ENCODE measurements at regions not wholly inside any gene's neighbourhood (a gene's known extent, or its start where the extent isn't known, plus 50 kb on each side); places are given as distances from the start of the nearest gene placed in this dataset.

DNA sequence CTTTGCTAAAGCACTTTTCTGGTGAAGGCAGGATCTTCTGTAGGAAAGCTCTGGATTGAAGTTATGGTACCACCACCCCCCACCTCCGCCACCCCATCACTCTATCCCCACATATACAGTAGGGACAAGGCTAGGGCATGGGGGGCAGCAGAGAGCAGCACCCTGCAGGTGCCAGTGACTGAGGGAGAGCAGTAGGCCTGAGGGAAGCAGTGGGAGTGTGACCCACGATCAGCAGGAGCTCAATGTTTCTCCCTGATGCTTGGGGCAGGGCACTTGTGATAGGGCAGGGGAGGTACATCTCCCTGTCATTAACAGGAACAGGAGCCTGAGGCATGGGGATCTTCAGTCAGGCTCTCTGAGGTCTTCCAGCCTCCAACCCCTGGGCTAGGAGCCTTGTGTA is 121.6 kb downstream of the ZFP36L2 start:
- DNase-seq, result no peak

DNA sequence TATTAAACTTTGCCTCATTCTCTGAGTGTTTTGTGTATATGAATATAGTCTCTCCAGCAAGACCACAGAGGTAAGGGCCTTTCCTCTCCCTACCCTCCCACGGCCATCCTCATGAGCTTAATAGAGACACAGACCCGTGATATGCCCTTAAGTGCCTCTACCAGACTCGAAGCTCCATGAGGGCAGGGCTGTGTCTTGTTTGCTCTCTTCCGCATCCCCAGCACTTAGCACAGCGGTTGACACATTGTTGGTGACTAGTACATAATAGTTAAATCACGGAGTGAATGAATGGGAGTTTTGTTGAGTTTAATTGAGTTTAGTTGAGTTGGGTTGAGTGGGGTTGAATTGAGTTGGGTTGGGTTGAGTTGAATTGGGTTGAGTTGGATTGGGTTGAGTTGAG is 122.3 kb downstream of the ZFP36L2 start:
- DNase-seq, result no peak

DNA sequence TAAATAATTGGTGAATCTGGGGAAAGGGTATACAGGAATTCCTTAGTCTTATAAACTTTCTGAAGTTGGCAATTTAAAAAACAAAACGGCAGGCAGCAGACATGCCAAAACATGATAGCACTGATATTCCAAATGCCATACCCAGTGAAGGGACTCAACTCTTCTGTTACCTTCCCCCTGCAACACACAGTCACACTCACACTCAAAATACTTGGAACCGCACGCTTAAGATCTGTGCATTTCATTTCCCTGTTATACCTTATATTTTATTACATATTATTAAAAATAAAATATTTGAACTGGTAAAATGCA is 123.4 kb downstream of the ZFP36L2 start:
- DNase-seq, result no peak

DNA sequence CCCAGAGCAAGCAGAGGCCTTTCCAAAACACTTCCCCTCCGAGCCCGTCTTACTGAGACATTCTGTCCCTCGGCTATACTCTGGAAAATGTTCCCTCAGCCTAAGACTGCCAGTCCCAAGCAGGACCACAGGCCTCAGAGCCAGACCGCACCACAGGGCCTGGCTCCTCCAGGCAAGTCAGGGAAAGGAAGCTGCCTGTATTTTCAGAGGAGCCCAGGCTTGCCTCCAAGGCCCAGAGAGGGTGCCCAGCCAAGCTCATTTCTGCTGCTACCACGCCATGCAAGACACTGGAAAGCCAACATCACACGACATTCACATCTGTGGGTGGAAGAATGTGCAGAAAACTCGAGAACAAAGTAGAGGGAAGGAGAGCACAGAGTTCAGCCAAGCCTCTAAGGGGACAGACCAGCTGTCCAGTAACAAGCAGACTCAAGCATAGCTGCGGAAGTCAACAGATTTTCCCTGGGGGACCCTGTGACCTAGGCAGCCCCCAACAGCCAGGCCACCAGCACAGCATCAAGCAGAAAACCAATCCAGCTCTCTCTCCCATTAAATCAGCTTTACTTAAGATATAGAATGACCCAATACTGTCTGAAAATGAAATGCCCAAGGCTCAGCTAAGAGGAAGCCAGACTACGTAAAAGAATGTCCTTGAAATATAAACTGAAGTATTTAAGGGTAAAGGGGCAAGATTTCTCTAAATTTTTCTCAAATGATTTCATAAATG is 123.9 kb downstream of the ZFP36L2 start:
- no peak for DNase-seq

DNA sequence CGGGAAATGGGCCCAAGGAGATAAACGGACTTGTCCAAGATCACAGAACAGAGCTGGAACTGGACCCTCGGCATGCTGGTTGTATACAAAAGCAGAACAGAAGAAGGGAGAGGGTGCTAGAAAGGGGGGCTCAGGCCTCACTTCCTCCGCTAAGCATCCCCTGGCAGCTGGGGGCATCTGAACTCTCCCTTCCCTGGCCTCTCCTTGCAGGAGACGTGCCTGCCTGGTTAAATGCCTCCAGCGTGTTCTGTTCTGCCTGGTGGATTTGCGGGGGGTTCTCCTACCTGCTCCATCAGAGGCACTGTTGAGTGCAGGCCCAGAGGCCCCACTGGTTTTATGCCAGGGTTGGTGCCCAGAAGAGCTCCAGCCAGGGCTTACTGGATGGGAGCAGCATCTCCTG is 124.7 kb downstream of the ZFP36L2 start:
- DNase-seq, result no peak

DNA sequence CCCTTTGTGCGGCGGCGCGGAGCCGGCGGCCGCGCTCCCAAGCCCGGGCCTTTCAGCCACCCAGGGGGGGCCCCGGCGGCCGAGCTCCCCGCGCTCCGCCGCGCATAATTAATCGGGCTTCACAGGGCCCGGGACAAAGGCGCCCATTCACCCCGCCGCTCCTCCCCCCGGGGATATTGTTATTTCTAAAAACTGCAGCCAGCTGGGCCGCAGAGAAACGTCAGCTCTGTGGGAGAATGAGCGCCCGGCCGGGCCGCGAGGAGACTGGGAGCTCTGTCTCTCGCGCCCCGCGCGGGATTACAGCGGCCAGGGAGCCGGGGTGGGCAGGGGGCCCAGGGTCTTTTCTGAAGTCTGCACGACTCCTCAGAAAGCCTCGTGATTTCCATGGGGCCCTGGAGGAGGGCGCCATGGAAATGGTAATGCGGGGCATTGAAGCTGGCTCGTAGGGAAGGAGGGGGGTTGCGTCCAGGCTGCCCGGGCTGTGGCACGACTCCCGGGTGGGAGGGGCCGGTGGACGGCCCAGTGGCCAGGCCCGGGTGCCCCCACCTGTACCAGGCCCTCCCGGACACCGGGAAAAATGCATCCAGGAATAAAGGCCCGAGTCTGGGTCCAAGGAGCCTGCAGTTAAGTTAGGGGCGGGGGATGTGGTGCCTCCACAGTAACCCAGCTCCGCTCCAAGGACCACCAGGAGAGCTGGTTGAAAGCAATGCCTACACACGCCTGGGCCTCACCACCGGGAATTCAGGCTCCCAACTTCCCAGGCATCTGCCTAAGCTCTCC is 125.3 kb downstream of the ZFP36L2 start:
- DNase-seq, result no peak

DNA sequence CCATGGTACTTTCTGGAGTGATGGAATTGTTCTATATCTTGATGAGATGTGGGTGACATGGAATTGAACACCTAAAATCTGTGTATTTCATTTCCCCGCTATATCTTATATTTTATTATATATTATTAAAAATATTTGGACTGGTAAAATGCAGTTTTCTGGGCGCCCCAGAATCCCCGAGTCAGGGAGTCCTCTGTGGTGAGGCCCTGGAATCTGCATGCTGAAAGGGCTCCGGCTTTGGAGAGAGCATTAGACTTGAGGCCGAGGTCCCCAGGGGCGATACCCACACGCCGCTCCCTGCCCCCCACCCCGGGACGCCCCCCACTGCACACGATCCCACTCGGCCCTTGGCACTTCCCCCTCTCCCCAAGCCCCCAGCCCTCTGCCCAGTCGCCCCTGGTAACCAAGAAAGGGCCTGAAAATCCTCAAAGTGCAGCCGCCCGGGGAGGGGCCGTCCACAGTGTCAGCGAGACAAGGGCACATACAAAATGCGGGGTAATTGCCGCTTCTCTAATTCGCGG is 126.0 kb downstream of the ZFP36L2 start:
- no peak for DNase-seq

DNA sequence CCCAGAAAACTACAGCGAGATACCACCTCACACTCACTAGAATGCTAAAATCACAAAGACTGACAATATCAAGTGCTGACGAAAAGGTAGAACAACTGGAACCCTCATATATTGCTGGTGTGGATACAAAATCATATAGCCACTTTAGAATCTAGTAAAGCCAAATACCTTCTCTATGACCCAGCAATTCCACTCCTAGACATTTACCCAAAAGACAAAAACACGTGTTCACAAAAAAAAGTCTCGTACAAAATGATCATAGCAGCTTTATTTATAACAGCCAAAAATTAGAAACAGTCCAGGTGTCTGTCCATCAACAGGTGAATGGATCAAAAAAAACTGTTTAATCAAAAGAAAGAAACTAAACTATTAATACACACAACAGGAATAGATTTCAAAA is 126.6 kb downstream of the ZFP36L2 start:
- DNase-seq, result no peak

DNA sequence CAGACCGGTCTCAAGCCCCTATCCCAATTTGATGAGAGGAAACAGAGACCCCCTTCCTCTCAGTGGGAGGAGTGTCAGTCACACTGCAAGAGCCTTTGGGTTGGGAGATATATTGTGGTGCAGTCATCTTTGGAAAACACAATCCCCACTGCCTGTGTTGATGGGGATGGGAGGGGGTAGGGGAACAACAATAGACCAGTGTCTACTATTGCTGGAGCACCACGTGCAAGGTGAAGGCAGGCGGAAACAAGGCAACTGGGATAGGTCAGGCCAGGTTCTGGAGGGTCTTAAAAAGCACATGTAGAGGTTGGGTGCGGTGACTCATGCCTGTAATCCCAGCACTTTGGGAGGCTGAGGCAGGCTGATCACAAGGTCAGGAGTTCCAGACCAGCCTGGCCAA is 127.9 kb downstream of the ZFP36L2 start:
- no peak for DNase-seq

DNA sequence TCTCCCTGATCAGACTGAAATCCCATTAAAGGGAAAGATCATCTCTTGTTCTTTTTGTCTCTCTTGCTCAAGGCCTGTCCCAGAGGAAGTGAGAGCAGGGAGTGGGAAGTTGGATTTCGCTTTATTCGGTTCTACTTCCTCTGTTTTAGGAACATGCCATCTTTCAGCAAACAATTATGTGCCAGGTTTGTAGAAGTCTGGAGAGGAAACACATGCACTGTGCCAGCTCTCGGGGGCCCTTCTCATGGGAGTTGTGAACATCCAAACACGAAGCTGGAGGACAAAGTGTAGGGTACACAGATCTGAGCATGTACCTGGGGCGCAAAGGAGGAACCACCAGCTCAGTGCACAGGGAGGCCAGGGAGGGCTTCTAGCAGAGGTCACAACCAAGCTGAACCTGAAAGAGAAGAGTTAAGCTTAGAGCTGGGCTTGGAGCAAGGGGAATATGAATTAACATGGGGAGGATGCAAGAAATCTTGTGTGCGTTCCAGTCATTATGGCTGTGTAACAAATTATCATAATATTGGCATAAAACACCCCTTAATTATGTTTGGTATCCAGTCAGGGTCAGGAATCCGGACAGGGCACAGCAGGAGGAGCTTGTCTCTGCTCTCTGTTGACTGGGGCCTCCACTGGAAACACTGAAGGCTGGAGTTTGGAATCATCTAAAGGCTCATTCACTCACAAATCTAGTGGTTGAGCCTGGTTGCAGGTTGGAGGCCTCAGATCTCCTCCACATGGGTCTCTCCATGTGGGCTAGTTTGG is 128.6 kb downstream of the ZFP36L2 start:
- no peak for DNase-seq

DNA sequence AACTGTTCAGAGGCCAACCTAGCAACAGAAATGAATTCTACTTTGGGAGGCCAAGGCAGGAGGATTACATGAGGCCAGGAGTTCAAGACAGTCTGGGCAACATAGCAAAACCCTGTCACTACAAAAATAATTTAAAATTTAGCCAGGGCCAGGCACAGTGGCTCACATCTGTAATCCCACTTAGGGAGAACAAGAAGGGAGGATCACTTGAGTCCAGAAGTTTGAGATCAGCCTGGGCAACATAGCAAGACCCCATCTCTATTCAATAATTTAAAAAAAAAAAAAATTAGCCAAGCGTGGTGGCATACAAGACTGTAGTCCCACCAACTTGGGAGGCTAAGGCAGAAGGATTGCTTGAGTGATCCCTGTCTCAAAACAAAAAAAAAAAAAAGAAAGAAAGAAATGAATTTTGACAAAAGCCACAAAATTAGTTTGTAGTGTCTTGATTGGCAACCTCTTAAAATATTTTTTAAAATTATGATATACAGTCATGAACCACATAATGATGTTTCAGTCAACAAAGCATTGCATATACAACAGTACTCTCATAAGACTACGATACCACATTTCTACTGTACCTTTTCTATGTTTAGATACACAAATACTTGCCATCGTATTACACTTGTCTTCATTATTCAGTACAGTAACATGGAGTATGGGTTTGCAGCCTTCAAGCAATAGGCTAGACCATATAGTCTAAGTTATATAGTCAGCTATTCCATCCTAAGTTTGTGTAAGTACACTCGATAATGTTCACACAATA is 130.7 kb downstream of the ZFP36L2 start:
- no peak for DNase-seq

DNA sequence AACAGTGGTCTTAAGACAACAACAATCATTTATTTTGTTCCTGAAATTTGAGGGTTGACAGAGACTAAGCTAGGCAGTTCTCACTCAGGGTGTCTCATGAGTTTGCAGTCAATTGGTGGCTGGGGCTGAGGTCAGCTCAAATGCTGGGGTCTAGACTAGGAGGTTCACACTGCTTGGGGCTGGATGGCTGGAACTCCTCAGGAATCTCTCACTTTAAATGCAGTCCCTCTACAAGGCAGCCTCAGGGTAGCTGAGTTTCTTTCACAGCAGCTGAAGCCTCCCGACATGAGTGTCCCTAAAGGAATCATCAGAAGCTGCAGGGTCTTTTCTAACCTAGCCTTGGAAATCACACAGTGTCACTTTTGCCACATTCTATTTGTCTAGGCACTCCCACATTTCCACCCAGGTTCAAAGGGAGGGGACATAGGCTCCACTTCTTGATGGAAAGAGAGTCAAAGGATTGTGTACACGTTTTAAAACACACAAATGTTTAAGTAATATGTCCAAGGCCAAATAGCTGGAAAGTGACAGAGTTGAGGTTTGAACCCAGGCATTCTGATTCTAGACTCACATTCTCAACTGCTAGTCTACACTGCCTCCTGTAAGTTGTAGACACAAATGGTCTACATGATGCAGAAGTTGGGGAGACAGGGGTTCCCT is 133.8 kb downstream of the ZFP36L2 start:
- DNase-seq, result no peak

DNA sequence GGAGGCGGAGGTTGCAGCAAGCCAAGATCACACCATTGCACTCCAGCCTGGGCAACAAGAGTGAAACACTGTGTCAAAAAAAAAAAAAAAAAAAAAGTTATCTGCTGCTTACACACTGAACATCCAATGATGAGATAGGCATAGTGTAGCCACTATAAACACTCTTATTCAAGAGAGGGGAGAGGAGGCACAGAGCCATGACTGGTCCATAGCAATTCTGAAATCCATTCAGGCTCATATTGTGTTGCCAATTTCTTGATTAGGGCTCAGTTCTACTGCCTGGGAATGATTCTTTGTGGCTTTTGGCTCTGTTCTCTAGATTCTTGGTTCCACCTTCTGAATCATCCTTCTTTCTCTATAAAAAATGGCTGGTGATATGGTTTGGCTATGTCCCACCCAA is 136.1 kb downstream of the ZFP36L2 start:
- no peak for DNase-seq

DNA sequence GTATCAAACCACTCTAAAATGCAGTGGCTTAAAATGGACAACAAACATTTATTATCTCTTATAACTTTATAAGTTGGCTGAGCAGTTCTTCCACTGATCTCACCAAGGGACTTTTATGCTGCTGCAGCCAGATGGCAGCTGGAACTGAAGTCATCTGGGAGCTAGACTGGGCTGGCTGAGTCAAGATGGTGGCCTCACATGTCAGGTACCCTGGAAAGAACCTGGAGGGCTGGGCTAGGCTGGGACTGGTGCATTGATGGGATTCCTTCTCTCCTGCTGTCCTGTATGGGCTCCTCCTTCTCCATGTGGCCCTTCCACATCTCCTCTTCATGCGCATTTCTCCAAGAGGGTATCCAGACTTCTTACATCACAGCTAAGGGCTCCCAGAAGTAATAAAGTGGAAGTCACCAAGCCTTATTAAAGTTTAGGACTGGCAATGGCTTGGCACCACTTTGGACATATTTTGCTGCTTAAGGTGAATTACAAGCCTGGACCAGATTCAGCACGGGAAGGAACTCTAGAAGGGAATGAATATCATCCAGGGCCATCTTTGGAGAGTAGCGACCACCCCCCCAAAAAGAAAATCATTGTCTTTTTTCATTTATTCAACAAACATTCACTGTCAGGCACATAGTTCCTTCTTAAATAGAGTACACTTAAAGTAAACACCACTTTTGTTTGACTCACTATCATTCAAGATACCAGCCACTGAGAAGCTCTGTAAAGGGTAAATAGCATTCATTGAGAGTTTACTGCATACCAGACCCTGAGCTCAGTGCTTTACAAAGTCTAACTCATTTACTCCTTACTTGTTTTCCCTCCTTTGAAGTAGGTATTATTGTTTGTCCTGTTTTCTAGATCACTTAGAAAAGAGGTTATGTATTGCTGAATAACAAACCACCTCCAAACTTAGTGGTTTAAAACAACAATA is 138.0 kb downstream of the ZFP36L2 start:
- DNase-seq, result no peak

DNA sequence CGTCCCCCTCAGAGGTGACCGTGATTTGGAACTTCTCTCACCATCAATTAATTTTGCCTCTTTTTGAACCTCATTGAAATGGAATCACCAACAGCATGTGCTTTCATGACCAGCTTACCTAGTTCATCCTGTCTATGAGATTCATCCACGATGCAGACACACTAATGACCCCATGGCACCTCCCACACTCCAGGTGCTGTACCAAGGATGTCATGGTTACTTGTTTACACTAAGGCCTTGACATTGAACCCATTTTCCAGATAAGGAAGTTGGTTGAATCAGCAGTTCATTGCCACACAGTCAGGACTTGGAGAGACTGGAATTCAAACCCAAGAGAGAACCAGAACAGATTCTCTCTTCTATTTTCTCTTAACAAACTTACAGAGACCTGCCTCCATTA is 139.0 kb downstream of the ZFP36L2 start:
- no peak for DNase-seq

DNA sequence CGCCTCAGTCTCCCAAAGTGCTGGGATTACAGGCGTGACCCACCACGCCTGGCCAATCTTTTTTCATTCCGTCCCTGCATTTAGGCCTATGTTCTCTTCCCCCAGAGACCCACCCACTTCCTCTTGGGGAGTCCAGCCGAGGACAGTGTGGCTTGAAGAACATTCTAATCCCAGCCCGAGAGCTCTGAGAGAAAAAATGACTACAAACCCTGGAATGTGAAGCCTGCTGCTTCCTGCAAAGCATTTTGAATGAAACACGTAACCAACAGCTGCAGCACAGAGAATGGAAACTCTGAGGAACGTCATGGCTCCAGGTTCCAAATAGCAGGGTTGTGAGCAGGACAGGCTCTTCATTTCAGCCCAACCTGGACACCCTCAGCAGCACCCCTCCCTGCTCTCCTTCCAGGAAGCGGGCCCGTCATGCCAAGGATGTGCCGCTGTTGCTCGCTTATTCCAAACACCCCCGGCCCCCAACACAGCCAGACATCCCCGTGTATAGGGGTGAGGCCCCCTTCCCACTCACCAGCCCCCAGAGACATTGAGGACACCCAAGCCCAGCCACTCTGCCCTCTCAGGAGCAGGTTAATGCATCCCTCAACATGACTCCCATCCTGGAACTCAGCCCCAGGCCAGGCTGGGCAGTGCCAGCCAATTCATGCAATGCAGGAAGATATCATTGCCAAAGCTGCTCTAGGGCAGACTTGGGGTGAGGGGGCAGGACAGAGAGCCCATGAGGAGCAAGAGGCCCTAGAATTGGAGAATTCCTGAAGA is 139.8 kb downstream of the ZFP36L2 start:
- DNase-seq, result no peak

DNA sequence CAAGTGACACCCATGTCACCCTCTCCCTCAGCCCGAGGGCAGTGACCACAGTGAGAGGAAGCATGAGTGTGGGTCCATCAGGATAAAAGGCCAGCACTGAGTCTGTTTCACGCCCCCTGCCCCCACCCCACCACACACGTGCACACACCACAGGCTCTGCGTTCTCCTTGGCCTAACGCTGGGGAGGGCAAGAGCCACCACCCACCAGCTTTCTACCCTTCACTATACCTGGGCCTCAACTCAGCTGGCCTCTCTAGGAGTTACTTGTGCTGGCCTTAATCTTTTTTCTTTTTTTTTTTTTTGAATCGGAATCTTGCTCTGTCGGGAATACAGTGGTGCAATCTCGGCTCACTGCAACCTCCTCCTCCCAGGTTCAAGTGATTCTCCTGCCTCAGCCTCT is 140.5 kb downstream of the ZFP36L2 start:
- no peak for DNase-seq

DNA sequence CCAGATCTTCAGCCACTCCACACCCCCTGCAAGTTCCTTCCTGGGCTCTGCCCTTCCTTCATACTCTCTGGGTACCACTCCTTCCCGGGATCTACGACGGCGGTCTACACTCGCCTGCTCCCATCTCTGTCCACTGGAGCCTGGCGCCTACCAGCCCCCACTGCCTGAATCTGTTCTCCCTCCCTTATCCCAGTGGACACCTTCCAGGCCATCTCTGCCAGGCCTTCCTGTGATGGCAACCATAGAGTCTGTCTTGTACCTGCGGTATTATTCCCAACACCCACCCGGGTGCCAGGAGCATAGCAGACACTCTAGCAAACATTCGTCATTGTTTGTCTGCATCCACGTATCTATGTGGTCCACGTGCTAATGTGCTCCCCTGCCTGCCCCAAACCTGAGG is 140.9 kb downstream of the ZFP36L2 start:
- DNase-seq, result no peak

DNA sequence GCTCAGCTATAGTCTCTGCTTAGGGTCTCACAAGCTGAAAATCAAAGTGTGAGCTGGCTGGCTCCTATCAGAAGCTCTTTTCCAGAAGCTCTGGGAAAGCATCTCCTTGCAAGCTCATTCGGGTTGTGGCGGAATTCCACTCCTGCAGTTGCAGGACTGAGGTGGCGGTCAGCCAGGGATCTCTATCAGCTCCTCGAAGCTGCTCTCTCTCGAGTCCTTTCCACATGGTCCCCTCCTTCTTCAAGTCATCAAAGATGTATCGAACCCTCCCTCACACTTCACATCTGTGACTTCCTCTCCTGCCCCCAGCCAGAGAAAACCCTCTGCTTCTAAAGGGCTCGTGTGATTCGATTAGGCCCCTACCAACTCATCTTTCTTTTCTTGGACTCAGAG is 141.7 kb downstream of the ZFP36L2 start:
- DNase-seq, result no peak

Data from activated gamma-delta T cell treated with Interleukin-2 at 50 U/mL for 16 hours (primary cell).